IPS DF 4.7 (cell line): ENCODE measurements at regions not wholly inside any gene's neighbourhood (a gene's known extent, or its start where the extent isn't known, plus 50 kb on each side); places are given as distances from the start of the nearest gene placed in this dataset.
A peak's percentile ranks its signal among the peaks of the same experiment; 100 is the strongest.
"Not testable (repeated sequence)": the region's sequence is repeated elsewhere in the genome, so short reads cannot be mapped to it uniquely, and the experiment has no call there.

ENCODE experiments used
- DNase-seq: peaks from one replicate; pipeline ENCODE4 v3.0.0-alpha.2; 2013; ENCODE audit warnings: low spot score; ENCODE audit errors: extremely low read depth

GRCh38 chr3:162970292-162970691 is 1473.7 kb downstream of the OTOL1 start:
- DNase-seq, result no peak

GRCh38 chr3:162971715-162972114 is 1475.1 kb downstream of the OTOL1 start:
- DNase-seq, result no peak

GRCh38 chr3:162973428-162973917 is 1476.9 kb downstream of the OTOL1 start:
- DNase-seq, result no peak

GRCh38 chr3:162978136-162978535 is 1481.5 kb downstream of the OTOL1 start:
- DNase-seq, result no peak

- DNase-seq, result no peak
Observed at GRCh38 chr3:162984746-162985145, 1488.1 kb downstream of the OTOL1 start.

GRCh38 chr3:162987085-162987794 is 1490.6 kb downstream of the OTOL1 start:
- not testable (repeated sequence) for DNase-seq

GRCh38 chr3:162992741-162993140 is 1496.1 kb downstream of the OTOL1 start:
- no peak for DNase-seq

- DNase-seq, result no peak
Observed at GRCh38 chr3:162994165-162994564, 1497.6 kb downstream of the OTOL1 start.

- DNase-seq, result no peak
Observed at GRCh38 chr3:162996368-162996767, 1499.8 kb downstream of the OTOL1 start.

GRCh38 chr3:162998205-162998604 is 1501.6 kb downstream of the OTOL1 start:
- DNase-seq, result no peak

- no peak for DNase-seq
Observed at GRCh38 chr3:163011596-163011995, 1515.0 kb downstream of the OTOL1 start.

- DNase-seq, result no peak
Observed at GRCh38 chr3:163016251-163016650, 1519.6 kb downstream of the OTOL1 start.

- DNase-seq, result no peak
Observed at GRCh38 chr3:163018067-163018466, 1521.5 kb downstream of the OTOL1 start.

GRCh38 chr3:163018664-163019063 is 1522.1 kb downstream of the OTOL1 start:
- no peak for DNase-seq

- no peak for DNase-seq
Observed at GRCh38 chr3:163019260-163019659, 1522.7 kb downstream of the OTOL1 start.

GRCh38 chr3:163033652-163034051 is 1537.0 kb downstream of the OTOL1 start:
- no peak for DNase-seq

GRCh38 chr3:163039636-163040035 is 1543.0 kb downstream of the OTOL1 start:
- no peak for DNase-seq

GRCh38 chr3:163043074-163043473 is 1546.5 kb downstream of the OTOL1 start:
- no peak for DNase-seq

GRCh38 chr3:163045945-163046344 is 1549.3 kb downstream of the OTOL1 start:
- no peak for DNase-seq

GRCh38 chr3:163048881-163049280 is 1552.3 kb downstream of the OTOL1 start:
- no peak for DNase-seq

GRCh38 chr3:163056874-163057497 is 1560.4 kb downstream of the OTOL1 start:
- peak; percentile 60 for DNase-seq

GRCh38 chr3:163058031-163058854 is 1561.6 kb downstream of the OTOL1 start:
- DNase-seq, result no peak
